ENCODE measurements at regions not wholly inside any gene's neighbourhood (a gene's known extent, or its start where the extent isn't known, plus 50 kb on each side); places are given as distances from the start of the nearest gene placed in this dataset.
"Not testable (repeated sequence)": the region's sequence is repeated elsewhere in the genome, so short reads cannot be mapped to it uniquely, and the experiment has no call there.

- no peak for DNase-seq (ENCODE audit: low read depth)
These were observed 2114.0 kb downstream of the TP53TG3F start for GRCh38 chr16:35573407-35573806.

DNA sequence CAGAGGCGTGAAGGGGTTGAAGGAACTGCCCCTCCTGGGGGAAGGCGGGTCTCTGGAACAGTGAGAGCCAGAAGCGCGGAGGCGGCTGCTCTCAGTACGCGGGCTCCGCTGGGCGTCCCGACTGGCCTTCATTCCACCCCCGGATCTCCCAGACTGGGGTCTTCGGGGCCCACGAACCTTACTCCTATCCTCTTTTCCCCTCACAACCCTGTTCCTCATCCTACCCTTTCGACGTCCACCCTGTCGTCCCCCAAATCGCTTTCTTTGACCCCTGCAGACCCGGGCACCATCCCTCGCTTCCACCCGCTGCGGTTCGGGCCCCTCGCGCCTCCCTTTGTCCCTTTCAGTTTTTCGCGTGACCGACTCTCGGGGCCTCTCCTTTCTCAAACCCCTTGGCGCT, 2114.6 kb downstream of the TP53TG3F start:
- no peak for DNase-seq (ENCODE audit: low read depth)

GRCh38 chr16:35574454-35575431, 2115.3 kb downstream of the TP53TG3F start:
- no peak for DNase-seq (ENCODE audit: low read depth)

DNA sequence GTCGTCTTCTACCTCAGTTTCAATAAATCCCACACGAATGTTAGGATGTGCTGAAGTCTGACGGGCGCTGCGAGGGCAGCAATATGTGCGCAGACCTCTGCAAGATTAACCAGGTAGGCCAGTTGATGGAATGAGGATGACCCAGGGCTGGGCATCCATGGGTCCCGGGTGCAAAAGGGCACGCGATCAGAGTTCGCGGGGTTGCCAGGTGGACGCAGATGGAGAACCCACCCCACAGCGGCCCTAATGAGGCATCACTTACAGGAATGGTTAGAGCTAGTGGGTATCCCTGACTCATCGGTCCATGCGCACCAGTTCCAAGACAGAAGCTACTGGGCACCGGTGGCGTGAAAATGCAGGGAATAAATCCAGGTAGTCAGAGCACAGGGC, 2116.0 kb downstream of the TP53TG3F start:
- no peak for DNase-seq (ENCODE audit: low read depth)

DNA sequence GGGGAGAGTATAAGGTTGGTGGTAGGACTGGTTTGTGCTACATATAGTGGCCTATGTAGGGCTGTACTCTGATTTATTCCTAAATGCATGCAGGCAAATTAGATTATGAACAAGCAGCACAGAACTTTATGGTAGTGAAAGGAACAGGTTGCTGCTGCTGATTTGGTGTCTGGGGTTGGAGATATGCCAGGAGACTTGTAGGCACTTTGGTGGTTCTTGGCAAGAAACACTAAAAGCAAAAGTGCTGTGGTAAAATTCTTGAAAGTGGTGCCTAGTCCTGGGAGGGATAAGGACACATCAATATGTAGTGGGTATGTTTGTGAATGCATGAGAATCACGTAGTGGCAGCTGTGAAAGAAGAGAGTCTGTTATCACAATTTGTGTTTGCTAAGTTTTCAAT, 2126.0 kb downstream of the TP53TG3F start:
- DNase-seq (ENCODE audit: low read depth), result no peak

GRCh38 chr16:35590913-35591312, 2131.5 kb downstream of the TP53TG3F start:
- not testable (repeated sequence) for DNase-seq (ENCODE audit: low read depth)

DNA sequence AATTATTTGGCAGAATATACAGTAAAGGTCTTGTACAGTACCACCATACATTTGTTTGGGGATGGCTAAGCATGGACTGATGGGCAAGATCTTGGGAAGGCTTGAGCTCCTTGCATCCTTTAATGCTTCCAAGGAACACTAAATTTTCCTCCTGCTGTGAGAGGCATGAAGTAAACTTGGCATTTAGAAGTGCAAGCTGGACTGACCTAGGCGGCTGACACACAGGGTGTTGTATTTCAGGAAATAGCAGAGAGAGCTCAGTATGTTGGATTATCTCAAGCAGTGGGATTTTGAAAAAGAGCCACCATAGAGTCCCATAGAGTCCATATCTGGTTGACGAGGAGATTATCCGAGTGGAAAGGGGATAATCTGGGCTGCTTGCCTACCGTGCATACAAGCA, 2137.1 kb downstream of the TP53TG3F start:
- no peak for DNase-seq (ENCODE audit: low read depth)

DNA sequence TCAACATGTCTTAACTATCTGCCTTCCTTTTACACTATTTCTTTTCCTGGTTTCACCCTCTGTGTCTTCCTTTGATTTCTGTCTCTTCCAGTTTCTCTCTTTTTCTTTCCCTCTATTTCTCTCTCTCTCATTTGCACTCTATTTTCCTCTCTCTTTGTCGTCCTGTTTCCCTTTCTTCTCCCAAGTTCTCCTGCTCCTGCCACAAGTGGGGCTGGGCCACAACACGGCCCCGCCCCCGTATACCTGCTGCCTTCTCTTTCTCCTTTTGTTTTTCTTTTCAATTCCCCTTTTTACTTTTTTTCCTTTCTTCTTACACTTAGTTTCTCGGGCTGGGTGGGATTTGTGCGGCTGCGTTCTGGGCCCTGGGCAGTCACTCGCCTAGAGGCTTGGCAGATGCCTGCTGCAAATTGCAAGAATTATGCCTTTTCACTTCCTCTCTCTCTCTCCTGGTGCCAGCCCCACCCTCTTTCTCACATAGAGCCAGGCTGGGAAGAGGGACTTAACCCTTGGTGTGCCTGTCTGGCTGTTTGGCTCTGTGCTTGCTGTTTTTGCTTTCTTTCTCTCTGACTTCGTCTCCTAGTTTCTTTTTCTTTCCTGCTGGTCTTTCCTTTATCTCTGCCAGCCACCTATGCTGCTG, 2139.4 kb downstream of the TP53TG3F start:
- DNase-seq (ENCODE audit: low read depth), result no peak

DNA sequence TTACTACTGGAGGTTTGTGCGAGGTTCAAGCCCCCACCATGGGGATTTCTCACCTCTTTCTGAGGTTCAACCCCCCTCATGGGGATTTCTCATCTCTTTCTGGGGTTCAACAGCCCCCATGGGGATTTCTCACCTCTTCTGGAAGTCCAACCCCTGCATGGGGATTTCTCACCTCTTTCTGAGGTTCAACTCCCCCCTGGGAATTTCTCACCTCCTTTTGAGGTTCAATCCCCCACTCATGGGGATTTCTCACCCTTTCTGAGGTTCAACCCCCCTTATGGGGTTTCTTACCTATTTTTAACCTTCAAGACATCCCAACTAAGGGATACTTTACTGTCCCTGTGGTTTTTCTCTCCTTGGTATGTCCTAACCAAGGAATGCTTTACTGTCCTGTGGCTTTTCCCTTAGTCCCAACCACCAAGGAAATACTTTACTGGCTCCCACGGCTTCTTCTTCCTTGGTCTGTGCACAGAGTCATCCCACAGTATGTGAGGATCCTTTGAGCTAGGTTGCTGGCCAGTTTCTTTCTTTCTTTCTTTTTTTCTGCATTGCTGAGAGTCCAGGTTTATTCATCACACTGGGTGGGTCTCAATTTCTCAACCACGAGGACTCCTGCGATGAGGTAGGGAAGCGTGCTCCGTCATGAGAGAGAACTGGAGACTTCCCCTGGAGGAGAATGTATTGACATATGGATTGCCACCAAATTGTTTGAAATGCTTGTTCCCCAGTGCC, 2140.2 kb downstream of the TP53TG3F start:
- no peak for DNase-seq (ENCODE audit: low read depth)

DNA sequence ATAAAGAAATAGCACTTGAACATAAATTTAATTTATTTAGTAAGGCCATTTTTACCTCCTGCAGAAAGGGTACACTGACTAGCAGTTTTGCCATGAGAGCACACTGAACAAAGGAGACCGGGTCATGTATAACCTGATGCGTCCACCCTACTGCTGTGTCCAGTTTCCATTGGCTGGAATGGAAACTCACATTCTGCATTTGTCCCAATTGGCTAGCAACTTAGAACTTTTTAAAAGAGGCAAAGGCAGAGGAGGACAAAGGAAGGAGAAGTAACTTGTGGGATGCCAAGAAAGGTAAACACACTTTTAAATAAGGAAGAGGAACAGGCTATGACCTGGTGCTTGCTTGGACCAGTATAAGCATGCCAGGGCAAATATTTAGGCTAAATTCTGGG, 2140.7 kb downstream of the TP53TG3F start:
- not testable (repeated sequence) for DNase-seq (ENCODE audit: low read depth)

DNA sequence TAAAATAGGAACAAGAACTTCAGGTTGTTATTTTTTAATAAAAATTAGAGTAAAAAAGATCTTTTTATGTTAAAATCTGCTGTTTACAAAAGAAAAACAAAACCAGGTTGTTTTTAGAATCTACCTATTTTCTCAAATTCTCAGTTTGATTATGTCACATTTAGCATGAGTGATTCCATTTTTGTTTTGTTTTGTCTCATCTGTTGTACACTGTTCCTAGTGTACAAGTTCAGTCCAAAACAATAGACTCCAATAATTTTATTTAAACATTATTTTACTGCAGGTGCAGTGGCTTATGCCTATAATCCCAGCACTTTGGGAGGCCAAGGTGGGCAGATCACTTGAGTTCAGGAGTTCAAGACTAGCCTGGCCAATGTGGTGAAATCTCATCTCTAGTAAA, 2142.7 kb downstream of the TP53TG3F start:
- no peak for DNase-seq (ENCODE audit: low read depth)

DNA sequence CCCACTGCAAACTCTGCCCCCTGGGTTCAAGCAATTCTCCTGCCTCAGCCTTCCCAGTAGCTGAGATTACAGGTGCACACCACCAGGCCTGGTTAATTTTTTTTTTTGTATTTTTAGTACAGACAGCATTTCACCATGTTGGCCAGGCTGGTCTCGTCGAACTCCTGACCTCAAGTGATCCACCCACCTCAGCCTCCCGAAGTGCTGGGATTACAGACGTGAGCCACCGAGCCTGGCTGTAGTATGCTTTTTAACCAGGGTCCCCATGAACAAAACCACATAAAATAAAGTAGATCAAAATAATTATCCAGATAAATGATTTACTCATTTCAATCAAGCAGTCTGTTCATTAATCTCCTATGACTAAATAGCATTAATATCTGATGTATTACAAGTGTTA, 2144.0 kb downstream of the TP53TG3F start:
- DNase-seq (ENCODE audit: low read depth), result not testable (repeated sequence)

GRCh38 chr16:35605921-35606320, 2146.5 kb downstream of the TP53TG3F start:
- no peak for DNase-seq (ENCODE audit: low read depth)

DNA sequence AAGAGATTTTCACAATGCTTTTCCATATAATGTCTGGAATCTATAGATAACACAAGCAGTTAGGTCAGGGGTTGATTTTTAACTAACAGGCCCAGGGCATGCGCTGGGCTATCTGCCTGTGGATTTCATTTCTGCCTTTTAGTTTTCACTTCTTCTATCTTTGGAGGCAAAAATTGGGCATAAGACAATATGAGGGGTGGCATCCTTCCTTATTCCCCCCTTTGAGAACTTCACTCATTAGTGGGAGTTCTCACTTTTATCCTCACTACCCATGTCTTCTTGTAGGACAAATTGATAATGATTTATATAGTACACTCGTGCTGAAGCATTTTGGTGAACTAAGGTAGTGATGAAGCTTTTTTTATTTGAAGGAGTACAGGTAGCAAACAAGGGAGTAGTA, 2155.5 kb downstream of the TP53TG3F start:
- not testable (repeated sequence) for DNase-seq (ENCODE audit: low read depth)

- DNase-seq (ENCODE audit: low read depth), result not testable (repeated sequence)
These were observed 2159.8 kb downstream of the TP53TG3F start for GRCh38 chr16:35619176-35619575.

DNA sequence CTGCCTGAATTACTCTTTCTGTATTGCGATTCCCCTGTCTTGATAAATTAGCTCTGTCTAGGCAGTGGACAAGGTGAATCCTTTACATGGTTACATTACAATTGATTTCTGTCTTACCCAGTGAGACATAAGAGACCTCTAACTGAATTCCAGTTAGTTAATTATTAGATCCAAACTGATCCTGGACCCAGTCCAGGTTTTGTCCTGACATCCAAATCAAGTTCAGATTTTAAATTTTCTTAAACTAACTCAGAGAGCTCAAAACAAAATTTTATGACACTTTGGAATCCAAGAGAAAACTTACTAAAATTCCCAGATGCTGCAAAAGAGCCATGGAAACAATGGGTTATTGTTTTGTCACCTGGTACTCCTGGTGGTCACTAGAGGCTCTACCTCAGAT, 2166.6 kb downstream of the TP53TG3F start:
- no peak for DNase-seq (ENCODE audit: low read depth)

DNA sequence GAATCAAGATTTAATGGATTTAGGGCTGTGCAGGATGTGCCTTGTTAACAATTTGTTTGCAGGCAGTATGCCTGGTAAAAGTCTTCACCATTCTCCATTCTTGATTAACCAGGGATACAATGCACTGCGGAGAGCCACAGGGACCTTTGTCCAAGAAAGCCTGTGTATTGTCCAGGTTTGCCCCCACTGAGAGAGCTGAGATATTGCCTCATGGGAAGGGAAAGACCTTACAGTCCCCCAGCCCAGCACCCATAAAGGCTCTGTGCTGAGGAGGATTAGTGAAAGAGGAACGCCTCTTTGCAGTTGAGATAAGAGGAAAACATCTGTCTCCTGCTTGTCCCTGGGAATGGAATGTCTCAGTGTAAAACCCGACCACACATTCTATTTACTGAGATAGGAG, 2169.6 kb downstream of the TP53TG3F start:
- no peak for DNase-seq (ENCODE audit: low read depth)

DNA sequence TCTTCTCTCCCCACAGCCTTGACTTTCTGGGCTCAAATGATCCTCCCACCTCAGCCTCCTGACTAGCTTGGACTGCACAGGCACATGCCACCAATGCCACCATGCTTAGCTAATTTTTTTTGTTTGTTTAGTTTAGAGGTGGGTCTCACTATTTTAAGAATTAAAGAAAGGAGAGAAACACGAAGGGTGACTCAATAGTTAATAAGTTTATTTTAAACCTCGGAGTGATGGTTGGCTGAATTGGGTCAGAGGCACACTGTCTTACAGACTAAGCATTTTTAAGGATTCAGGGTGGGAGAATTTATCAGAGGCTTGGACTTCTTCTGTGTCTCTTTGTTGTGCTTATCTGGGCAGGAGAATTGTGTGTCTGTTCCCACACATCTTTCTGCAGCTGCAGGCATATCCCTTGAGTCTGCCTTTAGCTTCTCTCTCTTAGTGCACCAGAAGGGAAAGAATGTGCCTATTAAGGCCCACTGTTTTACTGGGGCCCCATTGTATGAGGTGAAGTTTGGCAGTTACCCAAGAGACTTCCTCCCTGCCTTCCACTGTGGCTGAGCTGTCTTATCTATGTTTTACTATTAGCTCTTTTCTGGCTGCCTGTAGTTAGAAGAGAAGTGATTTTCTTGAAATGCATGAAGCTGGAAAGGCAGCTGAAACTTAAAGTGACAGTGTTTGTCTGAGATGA, 2172.0 kb downstream of the TP53TG3F start:
- no peak for DNase-seq (ENCODE audit: low read depth)

- no peak for DNase-seq (ENCODE audit: low read depth)
These were observed 2177.2 kb downstream of the TP53TG3F start for GRCh38 chr16:35636480-35637230.

DNA sequence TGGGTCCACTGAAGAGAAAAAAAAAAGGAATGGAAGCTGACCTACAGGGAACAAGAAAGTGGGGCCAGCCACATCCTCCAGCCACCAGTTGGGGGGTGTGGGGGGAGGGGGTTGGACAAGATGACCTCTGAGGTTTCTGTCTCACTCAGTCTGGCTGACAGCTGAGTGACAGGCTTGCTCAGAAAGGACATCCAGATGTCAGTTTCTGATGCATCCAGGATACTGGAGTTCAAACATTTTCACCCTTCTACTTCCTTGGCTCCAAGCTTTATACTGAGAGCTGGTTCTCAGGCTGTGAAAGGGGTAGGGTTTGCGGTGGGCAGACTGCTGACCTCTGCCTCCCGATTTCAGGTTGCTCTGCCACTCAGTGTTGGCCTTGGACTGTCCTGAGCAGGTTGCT, 2178.3 kb downstream of the TP53TG3F start:
- DNase-seq (ENCODE audit: low read depth), result no peak
